ENCODE measurements at regions not wholly inside any gene's neighbourhood (a gene's known extent, or its start where the extent isn't known, plus 50 kb on each side); places are given as distances from the start of the nearest gene placed in this dataset.
"Not testable (repeated sequence)": the region's sequence is repeated elsewhere in the genome, so short reads cannot be mapped to it uniquely, and the experiment has no call there.

GRCh38 chr7:94149789-94150545, 145.8 kb upstream of the BET1 start:
- H3K27ac ChIP-seq (ENCODE audit: low read depth in 2 of 2, low read length in 2 of 2), result no peak overlapping the region
- H3K9ac ChIP-seq (ENCODE audit: low read length in 3 of 3), result no peak overlapping the region
- intact Hi-C loops (cut with DNase I), result no loop called here
- DNase-seq, result no peak
- no peaks in the 10 kb centered on the region for H3K36me3 ChIP-seq (ENCODE audit: control insufficient read depth in 2 of 3, insufficient read depth in 3 of 3, low read length in 3 of 3)
- H3K4me1 ChIP-seq (ENCODE audit: control insufficient read depth in 2 of 3, insufficient read depth in 2 of 3, low read depth in 1 of 3, low read length in 3 of 3), result no peaks in the 10 kb centered on the region
- no peak for FAIRE-seq
- H3K27me3 ChIP-seq (ENCODE audit: control insufficient read depth, insufficient read depth, low read length), result no peaks in the 10 kb centered on the region
- H3K9me3 ChIP-seq (ENCODE audit: control insufficient read depth in 2 of 3, insufficient read depth in 1 of 3, low read length in 3 of 3), result no peaks in the 10 kb centered on the region
- no peak for TF ChIP-seq CTCF (IDR thresholded peaks at IDR 0.05; ENCODE audit: borderline replicate concordance, extremely low read depth, insufficient read depth)
- H3K4me3 ChIP-seq (ENCODE audit: low read length in 3 of 3), result no peak overlapping the region

GRCh38 chr7:94154182-94154581, 150.0 kb upstream of the BET1 start:
- DNase-seq (no peak), FAIRE-seq (peak; percentile 97)
- Histone ChIP-seq H3K27ac (ENCODE audit: low read depth in 2 of 2, low read length in 2 of 2) (no peak overlapping the region), H3K9ac (ENCODE audit: low read length in 3 of 3) (no peak overlapping the region), H3K4me3 (ENCODE audit: low read length in 3 of 3) (no peak overlapping the region), H3K9me3 (ENCODE audit: control insufficient read depth in 2 of 3, insufficient read depth in 1 of 3, low read length in 3 of 3) (no peaks in the 10 kb centered on the region), H3K27me3 (ENCODE audit: control insufficient read depth, insufficient read depth, low read length) (no peaks in the 10 kb centered on the region), H3K4me1 (ENCODE audit: control insufficient read depth in 2 of 3, insufficient read depth in 2 of 3, low read depth in 1 of 3, low read length in 3 of 3) (no peaks in the 10 kb centered on the region), H3K36me3 (ENCODE audit: control insufficient read depth in 2 of 3, insufficient read depth in 3 of 3, low read length in 3 of 3) (no peaks in the 10 kb centered on the region)
- TF ChIP-seq CTCF (IDR thresholded peaks at IDR 0.05; ENCODE audit: borderline replicate concordance, extremely low read depth, insufficient read depth), result no peak
- intact Hi-C loops (cut with DNase I), result no loop called here

GRCh38 chr7:94154858-94155257, 150.7 kb upstream of the BET1 start:
- TF ChIP-seq CTCF (IDR thresholded peaks at IDR 0.05; ENCODE audit: borderline replicate concordance, extremely low read depth, insufficient read depth), result no peak
- no peak overlapping the region for H3K27ac ChIP-seq (ENCODE audit: low read depth in 2 of 2, low read length in 2 of 2)
- no peaks in the 10 kb centered on the region for H3K9me3 ChIP-seq (ENCODE audit: control insufficient read depth in 2 of 3, insufficient read depth in 1 of 3, low read length in 3 of 3)
- FAIRE-seq (no peak), DNase-seq (no peak)
- intact Hi-C loops (cut with DNase I), result no loop called here
- no peaks in the 10 kb centered on the region for H3K36me3 ChIP-seq (ENCODE audit: control insufficient read depth in 2 of 3, insufficient read depth in 3 of 3, low read length in 3 of 3)
- no peak overlapping the region for H3K9ac ChIP-seq (ENCODE audit: low read length in 3 of 3)
- H3K4me3 ChIP-seq (ENCODE audit: low read length in 3 of 3), result no peak overlapping the region
- H3K27me3 ChIP-seq (ENCODE audit: control insufficient read depth, insufficient read depth, low read length), result no peaks in the 10 kb centered on the region
- H3K4me1 ChIP-seq (ENCODE audit: control insufficient read depth in 2 of 3, insufficient read depth in 2 of 3, low read depth in 1 of 3, low read length in 3 of 3), result no peaks in the 10 kb centered on the region

GRCh38 chr7:94157659-94158306, 153.6 kb upstream of the BET1 start:
- H3K4me1 ChIP-seq (ENCODE audit: control insufficient read depth in 2 of 3, insufficient read depth in 2 of 3, low read depth in 1 of 3, low read length in 3 of 3); DNase-seq; H3K4me3 ChIP-seq (ENCODE audit: low read length in 3 of 3); H3K36me3 ChIP-seq (ENCODE audit: control insufficient read depth in 2 of 3, insufficient read depth in 3 of 3, low read length in 3 of 3); intact Hi-C loops (cut with DNase I); H3K9me3 ChIP-seq (ENCODE audit: control insufficient read depth in 2 of 3, insufficient read depth in 1 of 3, low read length in 3 of 3); FAIRE-seq; H3K9ac ChIP-seq (ENCODE audit: low read length in 3 of 3); H3K27ac ChIP-seq (ENCODE audit: low read depth in 2 of 2, low read length in 2 of 2); H3K27me3 ChIP-seq (ENCODE audit: control insufficient read depth, insufficient read depth, low read length): not testable (repeated sequence)
